Loucy (cell line): ENCODE measurements at regions not wholly inside any gene's neighbourhood (a gene's known extent, or its start where the extent isn't known, plus 50 kb on each side); places are given as distances from the start of the nearest gene placed in this dataset.

Experiments
- H2AFZ ChIP-seq: fragments of 200-600 bp; sonication (generic); 2 replicates; pipeline ENCODE4 v1.6.0; 2016; ENCODE audit warnings: antibody characterized with exemption, mild to moderate bottlenecking, low read length, moderate library complexity
- H3F3A ChIP-seq: fragments of 200-600 bp; 2 replicates; pipeline ENCODE4 v1.6.0; 2016; ENCODE audit warnings: antibody characterized with exemption, low read depth, mild to moderate bottlenecking
- H3K27me3 ChIP-seq: fragments of 200-600 bp; sonication (generic); 2 replicates; pipeline ENCODE4 v1.6.1; 2014; ENCODE audit warnings: low read length, mild to moderate bottlenecking; ENCODE audit not compliant: insufficient read depth, poor library complexity, severe bottlenecking
- H3K36me3 ChIP-seq: fragments of 200-600 bp; sonication (generic); 2 replicates; pipeline ENCODE4 v1.6.1; 2016; ENCODE audit warnings: low read length; ENCODE audit not compliant: insufficient read depth
- H3K4me1 ChIP-seq: fragments of 200-600 bp; sonication (generic); 2 replicates; pipeline ENCODE4 v1.5.1; 2014; ENCODE audit warnings: low read length, mild to moderate bottlenecking; ENCODE audit not compliant: insufficient read depth, poor library complexity, severe bottlenecking
- H3K4me2 ChIP-seq: fragments of 200-600 bp; sonication (generic); 2 replicates; pipeline ENCODE4 v1.6.0; 2014; ENCODE audit warnings: antibody characterized with exemption, low read length, low read depth, mild to moderate bottlenecking; ENCODE audit not compliant: poor library complexity, severe bottlenecking
- H3K4me3 ChIP-seq: fragments of 200-600 bp; sonication (generic); 2 replicates; pipeline ENCODE4 v1.5.1; 2014; ENCODE audit warnings: low read length, mild to moderate bottlenecking, mixed read lengths; ENCODE audit not compliant: poor library complexity, severe bottlenecking
- H3K79me2 ChIP-seq: fragments of 200-600 bp; sonication (generic); 2 replicates; pipeline ENCODE4 v1.6.1; 2014; ENCODE audit warnings: low read length; ENCODE audit not compliant: insufficient read depth
- H3K9ac ChIP-seq: fragments of 200-600 bp; sonication (generic); 2 replicates; pipeline ENCODE4 v1.6.0; 2014; ENCODE audit warnings: mild to moderate bottlenecking, low read depth, low read length, moderate library complexity; ENCODE audit not compliant: poor library complexity, severe bottlenecking
- H3K9me2 ChIP-seq: fragments of 200-600 bp; sonication (generic); replicated peaks from 2 replicates; pipeline ENCODE4 v1.6.1; 2016; ENCODE audit warnings: low read depth, low read length, mixed read lengths
- H3K9me3 ChIP-seq: fragments of 200-600 bp; sonication (generic); 2 replicates; pipeline ENCODE4 v1.6.1; 2014; ENCODE audit warnings: mild to moderate bottlenecking, antibody characterized with exemption, low read length, low read depth; ENCODE audit not compliant: insufficient read depth
- H4K20me1 ChIP-seq: fragments of 200-600 bp; sonication (generic); 2 replicates; pipeline ENCODE4 v1.6.0; 2014; ENCODE audit warnings: antibody characterized with exemption, low read length, mild to moderate bottlenecking; ENCODE audit not compliant: insufficient read depth, poor library complexity, severe bottlenecking
- EZH2phosphoT487 ChIP-seq: fragments of 200-600 bp; IDR thresholded peaks from 2 replicates; pipeline ENCODE4 v1.6.1; 2018; ENCODE audit warnings: antibody characterized with exemption, mild to moderate bottlenecking, moderate library complexity, borderline replicate concordance
- TF ChIP-seq, protein P1 (sequence below): fragments of 200-600 bp; sonication (generic); conservative IDR thresholded peaks from 2 replicates; pipeline ENCODE4 v1.5.1; 2014; ENCODE audit warnings: mild to moderate bottlenecking, antibody characterized with exemption, low read length

DNA sequence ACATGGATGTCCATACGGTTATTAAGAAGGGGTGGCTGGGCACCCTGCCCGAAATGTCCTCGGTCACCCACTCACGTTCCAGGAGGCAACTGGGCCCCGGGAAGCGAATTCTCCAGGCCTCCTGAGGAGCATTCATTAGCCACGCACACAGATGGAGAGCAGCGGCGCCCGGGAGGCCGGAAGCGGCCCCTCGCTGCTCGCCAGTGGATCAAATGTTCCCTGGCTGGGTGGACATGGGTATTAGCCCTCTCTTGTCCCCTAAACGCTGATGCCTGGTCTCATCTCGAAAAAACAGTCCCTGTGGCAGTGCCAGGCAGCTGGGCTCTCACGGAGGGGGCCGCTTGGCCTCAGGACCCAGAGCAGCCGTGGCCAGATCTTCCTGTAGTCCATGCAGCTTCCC lies 59.0 kb upstream of the DLK1 start:
- no peak overlapping the region for H3K4me2 ChIP-seq
- peaks cover 45% of the 10 kb centered on the region for H3K4me1 ChIP-seq
- H3K36me3 ChIP-seq: no peaks in the 10 kb centered on the region
- H3K79me2 ChIP-seq: no peaks in the 10 kb centered on the region
- H3F3A ChIP-seq: no peaks in the 10 kb centered on the region
- peak overlapping the region; percentile 62 for H3K9ac ChIP-seq
- no peaks in the 10 kb centered on the region for H3K27me3 ChIP-seq
- no peaks in the 10 kb centered on the region for H3K9me2 ChIP-seq
- no peaks in the 10 kb centered on the region for H3K9me3 ChIP-seq
- H3K4me3 ChIP-seq: no peak overlapping the region
- TF ChIP-seq, protein P1, sequence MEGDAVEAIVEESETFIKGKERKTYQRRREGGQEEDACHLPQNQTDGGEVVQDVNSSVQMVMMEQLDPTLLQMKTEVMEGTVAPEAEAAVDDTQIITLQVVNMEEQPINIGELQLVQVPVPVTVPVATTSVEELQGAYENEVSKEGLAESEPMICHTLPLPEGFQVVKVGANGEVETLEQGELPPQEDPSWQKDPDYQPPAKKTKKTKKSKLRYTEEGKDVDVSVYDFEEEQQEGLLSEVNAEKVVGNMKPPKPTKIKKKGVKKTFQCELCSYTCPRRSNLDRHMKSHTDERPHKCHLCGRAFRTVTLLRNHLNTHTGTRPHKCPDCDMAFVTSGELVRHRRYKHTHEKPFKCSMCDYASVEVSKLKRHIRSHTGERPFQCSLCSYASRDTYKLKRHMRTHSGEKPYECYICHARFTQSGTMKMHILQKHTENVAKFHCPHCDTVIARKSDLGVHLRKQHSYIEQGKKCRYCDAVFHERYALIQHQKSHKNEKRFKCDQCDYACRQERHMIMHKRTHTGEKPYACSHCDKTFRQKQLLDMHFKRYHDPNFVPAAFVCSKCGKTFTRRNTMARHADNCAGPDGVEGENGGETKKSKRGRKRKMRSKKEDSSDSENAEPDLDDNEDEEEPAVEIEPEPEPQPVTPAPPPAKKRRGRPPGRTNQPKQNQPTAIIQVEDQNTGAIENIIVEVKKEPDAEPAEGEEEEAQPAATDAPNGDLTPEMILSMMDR: no peak
- TF ChIP-seq EZH2phosphoT487: no peak
- H4K20me1 ChIP-seq: no peaks in the 10 kb centered on the region
- H2AFZ ChIP-seq: no peak overlapping the region

- TF ChIP-seq EZH2phosphoT487: no peak
- peaks cover 49% of the 10 kb centered on the region for H3K4me1 ChIP-seq
- H3K27me3 ChIP-seq: no peaks in the 10 kb centered on the region
- no peaks in the 10 kb centered on the region for H3K79me2 ChIP-seq
- H3K36me3 ChIP-seq: no peaks in the 10 kb centered on the region
- H3K9ac ChIP-seq: peak overlapping the region; percentile 62
- peak overlapping the region; percentile 77 for H3K4me2 ChIP-seq
- H3K4me3 ChIP-seq: peak overlapping the region; percentile 57
- H4K20me1 ChIP-seq: no peaks in the 10 kb centered on the region
- H3K9me2 ChIP-seq: no peaks in the 10 kb centered on the region
- no peaks in the 10 kb centered on the region for H3K9me3 ChIP-seq
- H2AFZ ChIP-seq: no peak overlapping the region
- no peaks in the 10 kb centered on the region for H3F3A ChIP-seq
Measured at GRCh38 chr14:100668352-100668751, 58.3 kb upstream of the DLK1 start.

DNA sequence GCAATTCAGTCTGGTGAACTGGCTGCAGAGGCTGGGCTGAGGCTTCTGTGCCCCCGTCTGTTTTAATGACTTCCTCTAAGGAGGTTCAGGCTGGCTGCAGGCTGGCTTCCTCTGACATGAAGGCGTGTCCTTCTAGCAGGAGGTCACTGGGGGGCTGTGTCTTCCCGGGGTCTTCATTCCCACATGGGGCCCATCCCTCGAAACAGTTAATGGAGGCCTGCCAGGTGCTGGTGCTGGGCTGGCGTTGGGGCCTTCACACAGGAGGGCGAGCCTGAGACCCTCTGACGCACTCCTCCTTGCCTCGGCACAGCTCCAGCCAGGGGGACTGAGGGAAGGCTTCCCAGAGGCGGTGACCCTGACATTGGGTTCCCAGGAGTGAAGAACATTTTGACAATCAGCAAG lies 57.7 kb upstream of the DLK1 start:
- Histone ChIP-seq H3K9ac (peak overlapping the region; percentile 62), H3K27me3 (no peaks in the 10 kb centered on the region), H2AFZ (no peak overlapping the region), H3K9me2 (no peaks in the 10 kb centered on the region), H3K9me3 (no peaks in the 10 kb centered on the region), H3K4me2 (peak overlapping the region; percentile 77), H3K79me2 (no peaks in the 10 kb centered on the region), H3K4me1 (peaks cover 49% of the 10 kb centered on the region), H4K20me1 (no peaks in the 10 kb centered on the region), H3F3A (no peaks in the 10 kb centered on the region), H3K36me3 (no peaks in the 10 kb centered on the region), H3K4me3 (peak overlapping the region; percentile 57)
- TF ChIP-seq EZH2phosphoT487: no peak
- TF ChIP-seq, protein P1: no peak

GRCh38 chr14:100669468-100669867 lies 57.2 kb upstream of the DLK1 start:
- Histone ChIP-seq H3K4me2 (peak overlapping the region; percentile 77), H3K9me3 (no peaks in the 10 kb centered on the region), H4K20me1 (no peaks in the 10 kb centered on the region), H3F3A (no peaks in the 10 kb centered on the region), H3K4me3 (peak overlapping the region; percentile 57), H3K4me1 (peaks cover 50% of the 10 kb centered on the region), H3K9ac (peak overlapping the region; percentile 62), H3K27me3 (no peaks in the 10 kb centered on the region), H3K36me3 (no peaks in the 10 kb centered on the region), H3K9me2 (no peaks in the 10 kb centered on the region), H3K79me2 (no peaks in the 10 kb centered on the region), H2AFZ (no peak overlapping the region)
- TF ChIP-seq EZH2phosphoT487: no peak
- TF ChIP-seq, protein P1: no peak
